Endometrial microvascular endothelial cells (primary cell): ENCODE measurements at regions not wholly inside any gene's neighbourhood (a gene's known extent, or its start where the extent isn't known, plus 50 kb on each side); places are given as distances from the start of the nearest gene placed in this dataset.

Source experiments
- in situ Hi-C: cut with HindIII; loops from 2 replicates; pipeline ENCODE4 v1.10.0; 2017; ENCODE audit warnings: low sequenced_read_pairs, low pct_unique_long_range_greater_than_20kb; ENCODE audit errors: inconsistent ontology term

DNA sequence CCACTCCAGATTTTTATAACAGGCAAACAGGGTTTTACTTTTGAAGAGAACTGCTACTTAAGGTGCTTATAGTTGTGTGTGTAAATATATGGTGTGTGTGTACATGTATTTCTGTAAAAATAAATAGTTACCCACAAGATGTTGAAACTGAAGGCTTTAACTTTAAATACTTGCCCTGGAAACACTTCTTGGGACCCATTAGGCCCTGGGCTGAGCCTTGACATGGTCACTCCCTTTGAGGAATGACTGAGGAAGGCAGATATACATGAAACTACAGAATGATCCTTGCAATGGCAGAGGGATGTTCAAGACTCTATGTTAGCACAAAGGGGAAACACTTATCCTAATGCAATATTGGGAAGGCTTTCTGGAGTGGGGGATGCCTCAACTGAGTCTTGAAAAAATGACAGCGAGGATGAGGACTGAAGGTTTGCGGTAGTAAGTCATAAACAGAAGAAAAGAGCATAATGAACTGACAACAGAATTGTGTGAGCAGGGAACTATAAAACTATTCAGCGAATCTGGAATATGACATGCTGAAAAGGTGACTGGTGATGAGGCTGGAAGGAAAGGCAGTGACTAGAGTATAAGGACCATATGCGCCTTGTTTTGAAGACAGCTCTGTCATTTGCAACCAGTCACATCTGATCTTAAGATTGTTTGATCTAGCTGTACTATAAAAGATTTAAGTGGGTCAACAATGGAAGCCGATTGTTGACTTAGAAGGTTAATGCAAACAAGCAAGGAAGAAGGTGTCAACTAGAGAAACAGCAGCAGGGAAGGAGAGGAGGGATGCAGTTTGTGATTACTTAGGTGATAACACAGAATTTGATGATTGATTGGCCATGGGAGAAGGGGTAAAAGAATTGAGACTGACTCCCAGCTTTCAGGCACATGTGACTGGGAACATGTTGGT, 64.4 kb upstream of the COL21A1 start:
- in situ Hi-C loops, result no loop called here

DNA sequence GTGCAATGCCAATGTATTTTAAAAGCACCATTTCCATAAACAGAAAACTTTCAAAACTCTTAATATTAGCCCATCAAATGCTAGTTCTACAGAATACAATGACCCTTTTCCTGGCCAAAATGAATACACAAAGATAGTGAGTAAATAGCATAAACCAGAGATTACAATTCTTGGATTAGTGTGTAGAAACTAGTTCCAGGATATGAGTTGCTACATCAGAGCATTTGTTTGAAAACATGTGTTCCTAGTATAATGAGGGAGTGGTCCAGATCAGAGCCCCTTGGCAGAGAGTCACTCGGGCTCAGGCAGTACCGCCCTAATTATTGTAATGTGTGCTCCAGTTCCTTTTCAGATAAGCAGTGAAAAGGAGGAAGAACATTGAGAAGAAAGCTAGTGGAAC, 63.7 kb upstream of the COL21A1 start:
- in situ Hi-C loops, result no loop called here

DNA sequence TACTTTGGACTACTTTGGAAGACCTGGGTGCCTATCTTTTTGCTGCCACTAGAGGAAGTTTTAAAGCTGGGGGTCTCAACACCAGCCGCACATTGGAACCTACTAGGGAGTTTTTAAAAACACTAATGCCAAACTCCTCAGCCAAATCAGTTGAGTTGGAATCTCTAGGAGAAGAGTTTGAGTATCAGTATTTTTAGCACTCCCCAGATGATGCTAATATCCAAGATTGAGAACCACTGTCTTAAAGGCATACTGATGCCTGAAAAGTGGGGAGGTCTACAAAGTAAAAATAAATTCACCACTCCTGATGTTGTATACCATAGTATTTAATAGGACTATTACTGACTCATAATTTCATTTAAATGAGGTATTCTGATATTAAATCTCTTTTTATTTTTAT, 62.9 kb upstream of the COL21A1 start:
- in situ Hi-C loops, result no loop called here

GRCh38 chr6:56299916-56300315, 52.5 kb upstream of the COL21A1 start:
- in situ Hi-C loops, result no loop called here

GRCh38 chr6:56297022-56297989, 49.9 kb upstream of the COL21A1 start:
- in situ Hi-C loops, result no loop called here
